SIG-M5 (cell line): ENCODE measurements at regions not wholly inside any gene's neighbourhood (a gene's known extent, or its start where the extent isn't known, plus 50 kb on each side); places are given as distances from the start of the nearest gene placed in this dataset.

Source experiments
- DNase-seq: peaks from one replicate; lab custom pipeline; 2025; lab: John Stamatoyannopoulos, UW

- no peak for DNase-seq
Measured at GRCh38 chr1:98480271-98480670, 181.2 kb upstream of the SNX7 start.

GRCh38 chr1:98478121-98478520, 183.4 kb upstream of the SNX7 start:
- DNase-seq: no peak

GRCh38 chr1:98472878-98473277, 188.6 kb upstream of the SNX7 start:
- no peak for DNase-seq

- no peak for DNase-seq
Measured at GRCh38 chr1:98471633-98472032, 189.9 kb upstream of the SNX7 start.

GRCh38 chr1:98468111-98468717, 193.3 kb upstream of the SNX7 start:
- DNase-seq: no peak

- no peak for DNase-seq
Measured at GRCh38 chr1:98467586-98467985, 193.9 kb upstream of the SNX7 start.

- no peak for DNase-seq
Measured at GRCh38 chr1:98467122-98467521, 194.4 kb upstream of the SNX7 start.

- DNase-seq: no peak
Measured at GRCh38 chr1:98461873-98462385, 199.6 kb upstream of the SNX7 start.

- no peak for DNase-seq
Measured at GRCh38 chr1:98460136-98460535, 201.4 kb upstream of the SNX7 start.

GRCh38 chr1:98459486-98459870, 202.0 kb upstream of the SNX7 start:
- no peak for DNase-seq

GRCh38 chr1:98458511-98459485, 202.7 kb upstream of the SNX7 start:
- DNase-seq: no peak

- DNase-seq: no peak
Measured at GRCh38 chr1:98457248-98457647, 204.3 kb upstream of the SNX7 start.

- DNase-seq: no peak
Measured at GRCh38 chr1:98454666-98455065, 206.9 kb upstream of the SNX7 start.

GRCh38 chr1:98453066-98453465, 208.5 kb upstream of the SNX7 start:
- DNase-seq: no peak

GRCh38 chr1:98452162-98452561, 209.4 kb upstream of the SNX7 start:
- no peak for DNase-seq

- no peak for DNase-seq
Measured at GRCh38 chr1:98441281-98441680, 220.2 kb upstream of the SNX7 start.

GRCh38 chr1:98439471-98439870, 222.1 kb upstream of the SNX7 start:
- no peak for DNase-seq

GRCh38 chr1:98437540-98437939, 224.0 kb upstream of the SNX7 start:
- no peak for DNase-seq

GRCh38 chr1:98437011-98437410, 224.5 kb upstream of the SNX7 start:
- DNase-seq: no peak

- no peak for DNase-seq
Measured at GRCh38 chr1:98429965-98430443, 231.5 kb upstream of the SNX7 start.

GRCh38 chr1:98428864-98429263, 232.7 kb upstream of the SNX7 start:
- DNase-seq: no peak

GRCh38 chr1:98427664-98428063, 233.9 kb upstream of the SNX7 start:
- DNase-seq: no peak

- DNase-seq: no peak
Measured at GRCh38 chr1:98426092-98426491, 235.4 kb upstream of the SNX7 start.
